ENCODE measurements at regions not wholly inside any gene's neighbourhood (a gene's known extent, or its start where the extent isn't known, plus 50 kb on each side); places are given as distances from the start of the nearest gene placed in this dataset.

DNA sequence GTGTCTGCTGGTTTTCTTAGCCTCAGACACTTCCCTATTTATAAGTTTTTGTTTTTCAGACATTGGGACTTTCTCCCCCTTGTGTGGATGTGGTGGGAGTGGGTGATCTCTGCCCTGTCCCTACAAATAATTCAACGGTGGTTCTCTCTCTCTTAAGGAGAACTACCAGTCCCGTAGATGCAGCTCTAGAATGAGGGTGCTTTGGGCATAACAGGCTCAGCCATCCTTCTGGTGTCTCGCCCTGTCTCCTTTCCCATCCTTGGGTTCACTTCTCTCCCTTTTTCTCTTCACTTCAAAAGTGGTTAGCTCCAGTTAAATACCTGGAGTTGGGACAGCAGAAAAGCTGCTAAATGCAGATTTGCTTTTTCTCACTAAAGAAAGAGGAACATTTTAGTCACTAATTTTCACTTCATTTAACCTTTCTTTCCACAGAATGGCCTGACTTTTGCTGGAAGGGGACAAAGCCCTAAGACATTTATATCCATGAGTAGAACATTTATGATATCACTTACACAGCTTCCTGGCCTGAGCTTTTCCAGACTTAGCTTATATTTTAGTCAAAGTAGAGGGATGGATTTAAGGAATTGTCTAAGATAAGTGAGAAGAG lies 121.2 kb upstream of the CXCR4 start:
- TF ChIP-seq, protein P1, sequence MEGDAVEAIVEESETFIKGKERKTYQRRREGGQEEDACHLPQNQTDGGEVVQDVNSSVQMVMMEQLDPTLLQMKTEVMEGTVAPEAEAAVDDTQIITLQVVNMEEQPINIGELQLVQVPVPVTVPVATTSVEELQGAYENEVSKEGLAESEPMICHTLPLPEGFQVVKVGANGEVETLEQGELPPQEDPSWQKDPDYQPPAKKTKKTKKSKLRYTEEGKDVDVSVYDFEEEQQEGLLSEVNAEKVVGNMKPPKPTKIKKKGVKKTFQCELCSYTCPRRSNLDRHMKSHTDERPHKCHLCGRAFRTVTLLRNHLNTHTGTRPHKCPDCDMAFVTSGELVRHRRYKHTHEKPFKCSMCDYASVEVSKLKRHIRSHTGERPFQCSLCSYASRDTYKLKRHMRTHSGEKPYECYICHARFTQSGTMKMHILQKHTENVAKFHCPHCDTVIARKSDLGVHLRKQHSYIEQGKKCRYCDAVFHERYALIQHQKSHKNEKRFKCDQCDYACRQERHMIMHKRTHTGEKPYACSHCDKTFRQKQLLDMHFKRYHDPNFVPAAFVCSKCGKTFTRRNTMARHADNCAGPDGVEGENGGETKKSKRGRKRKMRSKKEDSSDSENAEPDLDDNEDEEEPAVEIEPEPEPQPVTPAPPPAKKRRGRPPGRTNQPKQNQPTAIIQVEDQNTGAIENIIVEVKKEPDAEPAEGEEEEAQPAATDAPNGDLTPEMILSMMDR (IDR thresholded peaks at IDR 0.05): no peak
- no peak for TF ChIP-seq POLR2A (IDR thresholded peaks at IDR 0.05)

Data from right lobe of liver (tissue), 4 donors.